ENCODE measurements at regions not wholly inside any gene's neighbourhood (a gene's known extent, or its start where the extent isn't known, plus 50 kb on each side); places are given as distances from the start of the nearest gene placed in this dataset.
A peak's percentile ranks its signal among the peaks of the same experiment; 100 is the strongest.

DNA sequence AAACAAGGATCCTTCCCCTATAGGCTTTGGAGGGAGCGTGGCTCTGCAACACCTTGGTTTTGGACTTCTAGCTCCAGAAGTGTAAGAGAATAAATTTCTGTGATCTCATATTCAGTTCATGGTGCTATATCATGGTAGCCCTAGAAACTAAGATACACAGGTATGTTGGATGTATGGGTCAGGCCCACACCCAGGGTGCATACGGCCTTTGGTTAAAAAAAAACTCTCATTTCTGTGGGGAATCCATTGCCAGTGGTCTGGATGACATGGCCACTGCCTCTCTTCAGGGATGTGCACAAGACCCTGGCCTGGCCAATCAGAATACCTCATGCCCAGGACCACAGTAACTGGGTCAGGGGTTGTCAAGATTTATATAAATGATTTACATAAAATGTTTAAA lies 56.8 kb upstream of the CD34 start:
- TF ChIP-seq, protein P1, sequence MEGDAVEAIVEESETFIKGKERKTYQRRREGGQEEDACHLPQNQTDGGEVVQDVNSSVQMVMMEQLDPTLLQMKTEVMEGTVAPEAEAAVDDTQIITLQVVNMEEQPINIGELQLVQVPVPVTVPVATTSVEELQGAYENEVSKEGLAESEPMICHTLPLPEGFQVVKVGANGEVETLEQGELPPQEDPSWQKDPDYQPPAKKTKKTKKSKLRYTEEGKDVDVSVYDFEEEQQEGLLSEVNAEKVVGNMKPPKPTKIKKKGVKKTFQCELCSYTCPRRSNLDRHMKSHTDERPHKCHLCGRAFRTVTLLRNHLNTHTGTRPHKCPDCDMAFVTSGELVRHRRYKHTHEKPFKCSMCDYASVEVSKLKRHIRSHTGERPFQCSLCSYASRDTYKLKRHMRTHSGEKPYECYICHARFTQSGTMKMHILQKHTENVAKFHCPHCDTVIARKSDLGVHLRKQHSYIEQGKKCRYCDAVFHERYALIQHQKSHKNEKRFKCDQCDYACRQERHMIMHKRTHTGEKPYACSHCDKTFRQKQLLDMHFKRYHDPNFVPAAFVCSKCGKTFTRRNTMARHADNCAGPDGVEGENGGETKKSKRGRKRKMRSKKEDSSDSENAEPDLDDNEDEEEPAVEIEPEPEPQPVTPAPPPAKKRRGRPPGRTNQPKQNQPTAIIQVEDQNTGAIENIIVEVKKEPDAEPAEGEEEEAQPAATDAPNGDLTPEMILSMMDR (IDR thresholded peaks at IDR 0.05) = no peak
- peaks cover 7% of the 10 kb centered on the region for H3K4me1 Mint-ChIP-seq
- peaks cover 25% of the 10 kb centered on the region for H3K27me3 Mint-ChIP-seq
- no peak for ATAC-seq (ENCODE audit: low read depth)
- H3K27ac Mint-ChIP-seq = no peak overlapping the region
- no peaks in the 10 kb centered on the region for H3K36me3 Mint-ChIP-seq (ENCODE audit: low read depth)
- no peaks in the 10 kb centered on the region for H3K9me3 Mint-ChIP-seq
- ChIA-PET CTCF (no interaction called here), POLR2A (no interaction called here)
- DNase-seq = no peak
- no peak overlapping the region for H3K4me3 Mint-ChIP-seq
- intact Hi-C loops (cut with micrococcal nuclease) = no loop called here

DNA sequence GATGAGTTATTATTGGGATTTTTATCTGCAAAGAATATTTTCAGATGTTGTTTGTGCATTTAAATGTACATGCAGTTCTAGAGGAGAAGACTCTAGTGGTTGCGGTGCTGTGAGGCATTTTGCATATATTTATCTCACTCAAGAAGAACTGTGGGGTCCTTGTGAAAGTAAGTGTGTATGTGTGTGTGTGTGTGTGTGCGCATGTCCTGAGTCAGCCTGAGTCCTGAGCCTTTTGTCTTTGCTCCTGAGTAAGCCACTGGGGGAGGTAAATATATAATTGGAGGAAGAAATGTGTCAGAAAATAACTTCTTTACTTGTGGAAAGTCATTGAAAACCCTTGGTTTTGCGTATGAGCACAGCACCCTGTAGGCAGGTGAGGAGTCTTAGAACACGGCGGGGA lies 55.6 kb upstream of the CD34 start:
- intact Hi-C loops (cut with micrococcal nuclease) = no loop called here
- no peak for ATAC-seq (ENCODE audit: low read depth)
- TF ChIP-seq, protein P1 (IDR thresholded peaks at IDR 0.05) = no peak
- ChIA-PET CTCF (no interaction called here), POLR2A (no interaction called here)
- DNase-seq = no peak
- Mint-ChIP-seq H3K9me3 (no peaks in the 10 kb centered on the region), H3K4me1 (peaks cover 11% of the 10 kb centered on the region), H3K27me3 (peaks cover 15% of the 10 kb centered on the region), H3K4me3 (no peak overlapping the region), H3K27ac (no peak overlapping the region), H3K36me3 (ENCODE audit: low read depth) (no peaks in the 10 kb centered on the region)

DNA sequence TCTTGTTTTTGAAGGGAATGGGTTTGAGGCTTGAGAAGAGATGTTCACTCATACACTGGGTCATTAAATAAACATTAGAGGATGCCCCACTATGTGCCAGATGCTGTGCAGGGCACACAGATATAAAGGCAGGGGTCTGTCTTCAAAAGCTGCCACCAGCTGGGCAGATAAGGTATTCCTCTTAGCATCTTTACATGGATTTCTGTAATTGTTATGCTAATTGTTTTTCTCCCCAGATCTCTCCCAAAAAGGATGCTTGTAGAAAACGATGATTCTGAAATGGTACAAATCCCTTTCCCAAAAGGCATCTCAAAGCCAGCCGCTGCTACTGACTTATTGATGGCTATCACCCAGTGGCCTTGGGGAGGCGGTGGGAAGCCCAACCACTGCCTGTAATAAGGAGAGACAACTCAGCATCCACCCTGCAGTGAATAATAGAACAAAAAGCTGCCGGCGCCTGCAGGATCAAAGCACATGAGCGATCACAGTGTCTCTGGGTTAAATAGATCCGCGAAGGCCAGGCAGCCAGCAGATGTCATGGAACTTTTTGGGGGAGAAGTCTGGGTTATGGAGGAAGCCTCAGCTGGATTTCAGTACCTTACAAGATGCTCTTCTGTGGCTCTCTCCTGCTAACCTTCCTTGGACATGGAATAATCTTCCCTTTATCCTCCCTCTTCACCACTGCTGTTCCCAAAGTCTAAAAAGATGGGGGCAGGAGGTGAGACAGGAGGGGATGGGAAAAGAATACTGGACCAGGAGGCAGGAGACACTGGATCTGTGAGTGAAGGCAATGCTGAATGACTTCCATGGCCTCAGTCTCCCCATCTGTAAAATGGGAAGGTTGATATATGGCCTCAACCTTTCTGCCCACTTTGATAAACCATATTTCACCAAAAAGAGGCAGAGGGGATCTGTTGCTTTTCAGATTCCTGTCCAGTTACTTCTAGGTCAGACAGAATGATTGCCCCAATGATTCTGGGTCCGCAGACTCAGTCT lies 54.8 kb upstream of the CD34 start:
- TF ChIP-seq, protein P1 (IDR thresholded peaks at IDR 0.05) = no peak
- Mint-ChIP-seq H3K27ac (no peak overlapping the region), H3K27me3 (peaks cover 18% of the 10 kb centered on the region), H3K36me3 (ENCODE audit: low read depth) (no peaks in the 10 kb centered on the region), H3K9me3 (no peaks in the 10 kb centered on the region), H3K4me3 (no peak overlapping the region), H3K4me1 (peaks cover 11% of the 10 kb centered on the region)
- intact Hi-C loops (cut with micrococcal nuclease) = no loop called here
- ATAC-seq (ENCODE audit: low read depth) = no peak
- DNase-seq = no peak
- CTCF ChIA-PET = interaction anchor here (0.9 to 5.9 kb wide), 4 partner anchors 68 to 168 kb away, joined by 3 to 85 read pairs (median 6); no protein-coding TSS in a partner anchor
- POLR2A ChIA-PET = no interaction called here

DNA sequence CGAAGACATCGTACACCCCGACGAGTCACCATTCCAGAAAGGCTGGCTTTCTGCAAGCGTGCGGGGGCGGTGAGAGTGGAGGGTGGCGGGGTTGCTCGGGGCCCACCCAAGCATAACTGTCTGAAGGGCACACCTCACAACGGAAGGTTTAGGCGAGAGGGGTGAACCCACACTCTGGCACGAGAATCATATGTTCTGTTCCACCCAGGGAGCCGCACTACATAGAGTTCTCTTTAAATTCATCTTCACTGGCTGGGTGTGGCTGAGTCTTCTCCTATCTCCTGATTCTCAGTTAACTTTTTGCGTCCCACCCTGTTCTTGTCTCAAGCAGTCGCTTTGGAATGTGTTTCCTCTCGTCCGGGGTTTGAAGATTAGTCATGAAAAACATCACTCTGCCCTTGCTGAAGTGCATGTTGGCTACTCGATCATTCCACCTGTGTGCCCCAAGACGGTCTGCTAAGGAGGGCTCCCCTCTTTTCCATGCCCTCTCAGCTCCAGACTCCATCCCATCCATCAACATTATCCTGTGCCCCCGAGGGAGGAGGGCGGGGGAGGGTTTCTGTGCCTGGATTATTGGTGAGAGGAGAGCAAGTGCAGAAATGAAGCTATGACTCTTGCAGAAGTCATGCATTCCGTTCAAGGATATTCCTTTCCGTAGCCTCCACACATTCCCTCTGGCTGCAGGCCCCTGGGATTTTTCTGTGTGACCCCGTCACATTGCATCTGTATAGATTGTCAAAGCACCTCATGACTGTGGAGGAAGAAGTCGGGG lies 53.5 kb upstream of the CD34 start:
- ATAC-seq (ENCODE audit: low read depth) = no peak
- Mint-ChIP-seq H3K4me1 (peaks cover 13% of the 10 kb centered on the region), H3K36me3 (ENCODE audit: low read depth) (no peaks in the 10 kb centered on the region), H3K4me3 (peak overlapping the region; percentile 49), H3K27ac (no peak overlapping the region), H3K9me3 (no peaks in the 10 kb centered on the region), H3K27me3 (peaks cover 27% of the 10 kb centered on the region)
- TF ChIP-seq, protein P1 (IDR thresholded peaks at IDR 0.05) = no peak
- intact Hi-C loops (cut with micrococcal nuclease) = loop anchor here (5.0 kb wide), 1 partner anchor 212 kb away; the partner anchor contains the start of gene CD46
- POLR2A ChIA-PET = interaction anchor here (2.0 kb wide), 2 partner anchors 135 to 141 kb away, joined by 9 to 20 read pairs; no protein-coding TSS in a partner anchor
- CTCF ChIA-PET = interaction anchor here (0.9 to 5.9 kb wide), 7 partner anchors 67 to 310 kb away, joined by 3 to 85 read pairs (median 6); no protein-coding TSS in a partner anchor
- no peak for DNase-seq

Data from activated B cell treated with CpG ODN at 0.5 μM for 24 hours (primary cell).